H1 (cell line): ENCODE measurements at regions not wholly inside any gene's neighbourhood (a gene's known extent, or its start where the extent isn't known, plus 50 kb on each side); places are given as distances from the start of the nearest gene placed in this dataset.

ENCODE experiments used
- CTCF ChIA-PET: fragments of 300-600 bp; sonication (Branson Sonifier 250); formaldehyde crosslinking; loops from one replicate; lab custom pipeline; 2021; ENCODE audit not compliant: partially characterized antibody; lab: Charles Lee
- POLR2A ChIA-PET: fragments of 300-600 bp; sonication (Branson Sonifier 250); formaldehyde crosslinking; loops from one replicate; lab custom pipeline; 2021; ENCODE audit warnings: inconsistent platforms; ENCODE audit not compliant: partially characterized antibody; lab: Charles Lee
- DNase-seq, 2 experiments: peaks; one replicate each; pipeline versions ENCODE4 v3.0.0 to v3.0.0-alpha.2; 2010 to 2022; ENCODE audit warnings: low spot score in 2 of 2, low read depth in 1 of 2, mixed read lengths in 1 of 2
- FAIRE-seq: peaks from 2 replicates; lab custom pipeline; 2011; peaks lifted over from hg19 to GRCh38; lab: Jason Lieb, UNC
- H2AFZ ChIP-seq: 2 replicates; pipeline ENCODE4 v1.8.1; 2012; ENCODE audit warnings: low read length, inconsistent platforms
- H2AK5ac ChIP-seq: 2 replicates; pipeline ENCODE4 v1.6.1; 2013; ENCODE audit warnings: low read depth, low read length
- H2BK120ac ChIP-seq: replicated peaks from 2 replicates; pipeline ENCODE3; 2013; ENCODE audit warnings: low read depth, low read length, inconsistent platforms
- H2BK12ac ChIP-seq: 2 replicates; pipeline ENCODE4 v1.6.1; 2013; ENCODE audit warnings: low read depth, low read length
- H2BK15ac ChIP-seq: 2 replicates; pipeline ENCODE4 v1.6.1; 2013; ENCODE audit warnings: low read length
- H2BK20ac ChIP-seq: 2 replicates; pipeline ENCODE4 v1.6.1; 2013; ENCODE audit warnings: low read length
- H2BK5ac ChIP-seq: 2 replicates; pipeline ENCODE4 v1.6.1; 2013; ENCODE audit warnings: low read depth, low read length
- H3K14ac ChIP-seq: 2 replicates; pipeline ENCODE4 v1.6.1; 2013; ENCODE audit warnings: inconsistent platforms; ENCODE audit not compliant: insufficient read length
- H3K18ac ChIP-seq: 2 replicates; pipeline ENCODE4 v1.6.1; 2013; ENCODE audit warnings: low read length; ENCODE audit errors: extremely low read depth
- H3K23ac ChIP-seq: 2 replicates; pipeline ENCODE4 v1.6.1; 2013; ENCODE audit warnings: inconsistent platforms; ENCODE audit not compliant: insufficient read length
- H3K23me2 ChIP-seq: 2 replicates; pipeline ENCODE4 v1.6.1; 2013; ENCODE audit warnings: low read depth, low read length
- H3K27ac ChIP-seq: 2 replicates; pipeline ENCODE4 v1.6.1; 2011; ENCODE audit warnings: low read depth, low read length, inconsistent platforms
- H3K27me3 ChIP-seq, 4 experiments: replicated peaks in 1 of 4; 1 replicate in 1 of 4; 2 replicates in 3 of 4; pipeline versions ENCODE4 v1.6.1 to v1.8.1; 2011 to 2013; ENCODE audit warnings: low read length in 3 of 4, mild to moderate bottlenecking in 3 of 4, inconsistent platforms in 2 of 4, mixed read lengths in 2 of 4, moderate library complexity in 1 of 4; ENCODE audit not compliant: control insufficient read depth in 3 of 4, insufficient read depth in 3 of 4; ENCODE audit errors: extremely low read depth in 1 of 4
- H3K36me3 ChIP-seq, 4 experiments: 2 replicates each; pipeline versions ENCODE4 v1.6.1 to v1.8.1; 2011 to 2013; ENCODE audit warnings: mild to moderate bottlenecking in 4 of 4, low read length in 3 of 4, moderate library complexity in 2 of 4, control low read depth in 1 of 4, inconsistent platforms in 1 of 4; ENCODE audit not compliant: insufficient read depth in 4 of 4, control insufficient read depth in 2 of 4
- H3K4ac ChIP-seq: replicated peaks from 2 replicates; pipeline ENCODE3; 2013; ENCODE audit warnings: low read length, low read depth, mixed read lengths, inconsistent platforms; ENCODE audit not compliant: insufficient read length
- H3K4me1 ChIP-seq, 4 experiments: replicated peaks in 1 of 4; 1 replicate in 1 of 4; 2 replicates in 3 of 4; pipeline versions ENCODE4 v1.6.1 to v1.8.1; 2011 to 2013; ENCODE audit warnings: low read length in 3 of 4, inconsistent platforms in 2 of 4, mixed read lengths in 1 of 4; ENCODE audit not compliant: insufficient read depth in 4 of 4, control insufficient read depth in 3 of 4
- H3K4me2 ChIP-seq, 2 experiments: 2 replicates each; pipeline versions ENCODE4 v1.6.1 to v1.8.1; 2011 to 2013; ENCODE audit warnings: low read depth in 2 of 2, low read length in 2 of 2, control low read depth in 1 of 2, inconsistent platforms in 1 of 2, mild to moderate bottlenecking in 1 of 2; ENCODE audit not compliant: insufficient read depth in 1 of 2
- H3K4me3 ChIP-seq, 4 experiments: fragments of 200-600, 300-600 bp in 1 of 4; sonication (generic), shearing (Covaris generic), sonication (Bioruptor Twin) in 1 of 4; 2 replicates each; pipeline versions ENCODE4 v1.5.1 to v1.8.1; 2011 to 2016; ENCODE audit warnings: low read length in 4 of 4, low read depth in 3 of 4, control low read depth in 2 of 4, inconsistent platforms in 2 of 4, mild to moderate bottlenecking in 2 of 4, mixed read lengths in 1 of 4, moderate library complexity in 1 of 4; ENCODE audit not compliant: insufficient read depth in 2 of 4; ENCODE audit errors: extremely low read depth in 1 of 4
- H3K56ac ChIP-seq: replicated peaks from 2 replicates; pipeline ENCODE3; 2013; ENCODE audit warnings: low read depth, mild to moderate bottlenecking, mixed read lengths, low read length, inconsistent platforms; ENCODE audit not compliant: insufficient read length
- H3K79me1 ChIP-seq: 2 replicates; pipeline ENCODE4 v1.6.1; 2013; ENCODE audit warnings: low read depth, low read length, control low read depth
- H3K79me2 ChIP-seq, 2 experiments: 2 replicates each; pipeline versions ENCODE4 v1.6.1 to v1.8.1; 2012 to 2013; ENCODE audit warnings: low read length in 2 of 2, mild to moderate bottlenecking in 2 of 2, inconsistent platforms in 1 of 2; ENCODE audit not compliant: insufficient read depth in 2 of 2, control insufficient read depth in 1 of 2
- H3K9ac ChIP-seq, 4 experiments: replicated peaks in 1 of 4; 1 replicate in 1 of 4; 2 replicates in 3 of 4; pipeline versions ENCODE4 v1.6.1 to v1.8.1; 2011 to 2013; ENCODE audit warnings: low read depth in 3 of 4, low read length in 3 of 4, control low read depth in 2 of 4, mild to moderate bottlenecking in 2 of 4, moderate library complexity in 2 of 4, inconsistent platforms in 1 of 4; ENCODE audit errors: extremely low read depth in 1 of 4
- H3K9me3 ChIP-seq, 2 experiments: 2 replicates each; pipeline versions ENCODE4 v1.6.1 to v1.8.1; 2012 to 2013; ENCODE audit warnings: mild to moderate bottlenecking in 2 of 2, moderate library complexity in 2 of 2, control low read depth in 1 of 2, inconsistent platforms in 1 of 2, low read depth in 1 of 2, low read length in 1 of 2, mixed read lengths in 1 of 2; ENCODE audit not compliant: insufficient read depth in 2 of 2
- H4K20me1 ChIP-seq, 2 experiments: replicated peaks in 1 of 2; 2 replicates each; pipeline versions ENCODE3 to v1.8.1; 2011 to 2013; ENCODE audit warnings: inconsistent platforms in 2 of 2, low read length in 2 of 2, mild to moderate bottlenecking in 1 of 2; ENCODE audit not compliant: insufficient read depth in 2 of 2, control insufficient read depth in 1 of 2
- H4K5ac ChIP-seq: 2 replicates; pipeline ENCODE4 v1.6.1; 2013; ENCODE audit warnings: low read length, low read depth, mixed read lengths, inconsistent platforms; ENCODE audit not compliant: insufficient read length
- H4K8ac ChIP-seq: 2 replicates; pipeline ENCODE4 v1.8.0; 2013; ENCODE audit warnings: mild to moderate bottlenecking, moderate library complexity, low read length, inconsistent platforms; ENCODE audit not compliant: insufficient read depth; ENCODE audit errors: extremely low read depth
- H4K91ac ChIP-seq: replicated peaks from 2 replicates; pipeline ENCODE3; 2013; ENCODE audit warnings: low read length, mixed read lengths, inconsistent platforms; ENCODE audit not compliant: insufficient read length
- EZH2 ChIP-seq: fragments of 200-600 bp; sonication (generic); IDR thresholded peaks from 2 replicates; pipeline ENCODE4 v1.7.1; 2012; ENCODE audit warnings: low read depth, mild to moderate bottlenecking, moderate library complexity, low read length, inconsistent platforms; ENCODE audit not compliant: severe bottlenecking
- GABPA ChIP-seq: IDR thresholded peaks from 2 replicates; pipeline ENCODE4 v1.6.1; 2011; ENCODE audit warnings: mild to moderate bottlenecking, low read length, moderate library complexity, borderline replicate concordance; ENCODE audit not compliant: insufficient read depth
- HDAC2 ChIP-seq, 2 experiments: fragments of 300-600 bp in 1 of 2; sonication (generic) in 1 of 2; IDR thresholded peaks; 2 replicates each; pipeline ENCODE4 v1.6.1; 2011 to 2012; ENCODE audit warnings: low read depth in 2 of 2, low read length in 2 of 2, mild to moderate bottlenecking in 2 of 2, moderate library complexity in 2 of 2, borderline replicate concordance in 1 of 2, inconsistent platforms in 1 of 2
- NRF1 ChIP-seq: IDR thresholded peaks from 2 replicates; pipeline ENCODE4 v1.6.1; 2011; ENCODE audit warnings: mild to moderate bottlenecking, low read depth, low read length, improper control_type of control experiment
- RBBP5 ChIP-seq: IDR thresholded peaks from 2 replicates; pipeline ENCODE4 v1.7.1; 2012; ENCODE audit warnings: low read depth, mild to moderate bottlenecking, inconsistent platforms, low read length, moderate library complexity, borderline replicate concordance
- SP4 ChIP-seq: IDR thresholded peaks from 2 replicates; pipeline ENCODE4 v1.6.1; 2012; ENCODE audit warnings: low read length, inconsistent platforms
- TCF12 ChIP-seq: IDR thresholded peaks from 2 replicates; pipeline ENCODE4 v1.6.1; 2011; ENCODE audit warnings: low read depth, mild to moderate bottlenecking, low read length
- WGBS, 2 experiments: shearing (Covaris generic) in 1 of 2; methylation state at CpG; one replicate each; pipeline versions ENCODE4 v1.1.6 to v1.1.7; 2013 to 2015; ENCODE audit warnings: low lambda C conversion rate in 2 of 2, mixed read lengths in 2 of 2, inconsistent platforms in 1 of 2, low coverage in 1 of 2, missing lambda C conversion rate in 1 of 2; ENCODE audit not compliant: insufficient replicate concordance in 2 of 2, insufficient coverage in 1 of 2, insufficient read length in 1 of 2; ENCODE audit errors: extremely low coverage in 1 of 2, missing lambda C conversion rate in 1 of 2; 5-methylcytosine and 5-hydroxymethylcytosine counted together
- TF ChIP-seq, protein P1 (sequence below): IDR thresholded peaks from 2 replicates; pipeline ENCODE4 v1.6.1; 2012; ENCODE audit warnings: low read length, inconsistent platforms

DNA sequence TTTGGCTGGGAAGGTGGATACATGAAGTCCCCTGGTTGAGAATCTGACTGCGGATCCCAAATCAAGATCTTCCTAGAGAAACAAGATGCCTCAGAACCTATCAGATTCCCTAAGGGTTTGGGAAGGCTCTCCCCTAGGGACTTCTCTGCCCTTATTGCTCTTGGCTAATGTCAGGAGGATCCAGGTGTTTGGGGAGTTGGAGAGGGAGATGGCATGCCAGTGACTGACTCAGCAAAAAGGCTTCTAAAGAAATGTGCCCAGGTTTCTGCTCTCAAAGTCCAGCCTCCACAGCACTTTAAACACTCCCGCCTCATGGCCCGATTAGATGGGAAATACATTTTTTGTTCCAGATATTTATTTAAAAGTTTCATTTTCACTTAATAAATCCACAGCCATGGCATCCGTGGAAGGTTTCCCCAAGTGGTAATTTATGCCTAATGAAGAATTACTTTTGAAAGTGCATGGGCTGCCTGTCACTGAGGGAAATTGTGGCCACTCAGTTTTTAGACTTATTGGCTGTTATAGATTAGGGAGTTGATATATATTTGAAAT lies 156.4 kb downstream of the OSR1 start:
- no peak overlapping the region for H3K56ac ChIP-seq
- H4K5ac ChIP-seq = no peak overlapping the region
- no peak overlapping the region for H3K27ac ChIP-seq
- no peak overlapping the region for H2AK5ac ChIP-seq
- 99% methylated on average over 4 of the region's 4 CpGs; no CpG with 5 or more reads in 1 of the 2 experiments for WGBS, 2 experiments
- no peaks in the 10 kb centered on the region for H3K36me3 ChIP-seq
- FAIRE-seq (no peak), DNase-seq (no peak)
- no peaks in the 10 kb centered on the region for H3K79me2 ChIP-seq
- no peak overlapping the region for H3K23ac ChIP-seq
- TF ChIP-seq GABPA = no peak
- TF ChIP-seq, protein P1, sequence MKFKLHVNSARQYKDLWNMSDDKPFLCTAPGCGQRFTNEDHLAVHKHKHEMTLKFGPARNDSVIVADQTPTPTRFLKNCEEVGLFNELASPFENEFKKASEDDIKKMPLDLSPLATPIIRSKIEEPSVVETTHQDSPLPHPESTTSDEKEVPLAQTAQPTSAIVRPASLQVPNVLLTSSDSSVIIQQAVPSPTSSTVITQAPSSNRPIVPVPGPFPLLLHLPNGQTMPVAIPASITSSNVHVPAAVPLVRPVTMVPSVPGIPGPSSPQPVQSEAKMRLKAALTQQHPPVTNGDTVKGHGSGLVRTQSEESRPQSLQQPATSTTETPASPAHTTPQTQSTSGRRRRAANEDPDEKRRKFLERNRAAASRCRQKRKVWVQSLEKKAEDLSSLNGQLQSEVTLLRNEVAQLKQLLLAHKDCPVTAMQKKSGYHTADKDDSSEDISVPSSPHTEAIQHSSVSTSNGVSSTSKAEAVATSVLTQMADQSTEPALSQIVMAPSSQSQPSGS = no peak
- TF ChIP-seq NRF1 = no peak
- no peak for TF ChIP-seq SP4
- TF ChIP-seq RBBP5 = no peak
- no peak for TF ChIP-seq EZH2
- TF ChIP-seq HDAC2 (IDR thresholded peaks at IDR 0.05; ENCODE audit: borderline replicate concordance in 1 of 2, low read depth in 2 of 2, low read length in 2 of 2) = no peak
- TF ChIP-seq TCF12 = no peak
- H2AFZ ChIP-seq = no peak overlapping the region
- H3K4me2 ChIP-seq = no peak overlapping the region
- no peak overlapping the region for H4K91ac ChIP-seq
- H3K23me2 ChIP-seq = no peaks in the 10 kb centered on the region
- no peak overlapping the region for H2BK5ac ChIP-seq
- no peak overlapping the region for H3K9ac ChIP-seq
- ChIA-PET CTCF (no interaction called here), POLR2A (no interaction called here)
- H3K18ac ChIP-seq = no peak overlapping the region
- H3K4me3 ChIP-seq = no peak overlapping the region
- H3K27me3 ChIP-seq = no peaks in the 10 kb centered on the region
- H3K14ac ChIP-seq = no peak overlapping the region
- no peaks in the 10 kb centered on the region for H3K9me3 ChIP-seq
- H3K79me1 ChIP-seq = no peaks in the 10 kb centered on the region
- H2BK15ac ChIP-seq = no peak overlapping the region
- H2BK120ac ChIP-seq = no peak overlapping the region
- no peaks in the 10 kb centered on the region for H4K20me1 ChIP-seq
- no peak overlapping the region for H3K4ac ChIP-seq
- no peak overlapping the region for H2BK12ac ChIP-seq
- no peak overlapping the region for H4K8ac ChIP-seq
- H3K4me1 ChIP-seq = no peaks in the 10 kb centered on the region
- no peak overlapping the region for H2BK20ac ChIP-seq
